ENCODE measurements at regions not wholly inside any gene's neighbourhood (a gene's known extent, or its start where the extent isn't known, plus 50 kb on each side); places are given as distances from the start of the nearest gene placed in this dataset.

GRCh38 chr4:29553846-29554245 lies 1166.3 kb upstream of the PCDH7 start:
- no peak for FAIRE-seq
- no peaks in the 10 kb centered on the region for H3K4me1 ChIP-seq (ENCODE audit: control insufficient read depth in 2 of 3, insufficient read depth in 2 of 3, low read depth in 1 of 3, low read length in 3 of 3)
- DNase-seq: peak in 1 of 5 donors; percentile 7
- no peaks in the 10 kb centered on the region for H3K27me3 ChIP-seq (ENCODE audit: control insufficient read depth, insufficient read depth, low read length)
- TF ChIP-seq CTCF (IDR thresholded peaks at IDR 0.05; ENCODE audit: borderline replicate concordance, extremely low read depth, insufficient read depth): no peak
- no peaks in the 10 kb centered on the region for H3K36me3 ChIP-seq (ENCODE audit: control insufficient read depth in 2 of 3, insufficient read depth in 3 of 3, low read length in 3 of 3)
- no peak overlapping the region for H3K4me3 ChIP-seq (ENCODE audit: low read length in 3 of 3)
- intact Hi-C loops (cut with DNase I): no loop called here
- no peak overlapping the region for H3K27ac ChIP-seq (ENCODE audit: low read depth in 2 of 2, low read length in 2 of 2)
- no peak overlapping the region for H3K9ac ChIP-seq (ENCODE audit: low read length in 3 of 3)
- no peaks in the 10 kb centered on the region for H3K9me3 ChIP-seq (ENCODE audit: control insufficient read depth in 2 of 3, insufficient read depth in 1 of 3, low read length in 3 of 3)

GRCh38 chr4:29558789-29559188 lies 1161.4 kb upstream of the PCDH7 start:
- Histone ChIP-seq H3K27ac (ENCODE audit: low read depth in 2 of 2, low read length in 2 of 2) (no peak overlapping the region), H3K9me3 (ENCODE audit: control insufficient read depth in 2 of 3, insufficient read depth in 1 of 3, low read length in 3 of 3) (no peaks in the 10 kb centered on the region), H3K9ac (ENCODE audit: low read length in 3 of 3) (no peak overlapping the region), H3K4me1 (ENCODE audit: control insufficient read depth in 2 of 3, insufficient read depth in 2 of 3, low read depth in 1 of 3, low read length in 3 of 3) (no peaks in the 10 kb centered on the region), H3K4me3 (ENCODE audit: low read length in 3 of 3) (no peak overlapping the region), H3K36me3 (ENCODE audit: control insufficient read depth in 2 of 3, insufficient read depth in 3 of 3, low read length in 3 of 3) (no peaks in the 10 kb centered on the region), H3K27me3 (ENCODE audit: control insufficient read depth, insufficient read depth, low read length) (no peaks in the 10 kb centered on the region)
- intact Hi-C loops (cut with DNase I): no loop called here
- no peak for TF ChIP-seq CTCF (IDR thresholded peaks at IDR 0.05; ENCODE audit: borderline replicate concordance, extremely low read depth, insufficient read depth)
- no peak for DNase-seq
- no peak for FAIRE-seq

GRCh38 chr4:29559286-29559685 lies 1160.9 kb upstream of the PCDH7 start:
- H3K9ac ChIP-seq (ENCODE audit: low read length in 3 of 3): no peak overlapping the region
- no peak overlapping the region for H3K27ac ChIP-seq (ENCODE audit: low read depth in 2 of 2, low read length in 2 of 2)
- H3K4me3 ChIP-seq (ENCODE audit: low read length in 3 of 3): no peak overlapping the region
- no peaks in the 10 kb centered on the region for H3K9me3 ChIP-seq (ENCODE audit: control insufficient read depth in 2 of 3, insufficient read depth in 1 of 3, low read length in 3 of 3)
- no peaks in the 10 kb centered on the region for H3K4me1 ChIP-seq (ENCODE audit: control insufficient read depth in 2 of 3, insufficient read depth in 2 of 3, low read depth in 1 of 3, low read length in 3 of 3)
- no peaks in the 10 kb centered on the region for H3K36me3 ChIP-seq (ENCODE audit: control insufficient read depth in 2 of 3, insufficient read depth in 3 of 3, low read length in 3 of 3)
- intact Hi-C loops (cut with DNase I): no loop called here
- TF ChIP-seq CTCF (IDR thresholded peaks at IDR 0.05; ENCODE audit: borderline replicate concordance, extremely low read depth, insufficient read depth): no peak
- H3K27me3 ChIP-seq (ENCODE audit: control insufficient read depth, insufficient read depth, low read length): no peaks in the 10 kb centered on the region
- no peak for FAIRE-seq
- peak in 2 of 5 donors; percentile 50 for DNase-seq

- Histone ChIP-seq H3K4me1 (ENCODE audit: control insufficient read depth in 2 of 3, insufficient read depth in 2 of 3, low read depth in 1 of 3, low read length in 3 of 3) (no peaks in the 10 kb centered on the region), H3K9ac (ENCODE audit: low read length in 3 of 3) (no peak overlapping the region), H3K4me3 (ENCODE audit: low read length in 3 of 3) (no peak overlapping the region), H3K27me3 (ENCODE audit: control insufficient read depth, insufficient read depth, low read length) (no peaks in the 10 kb centered on the region), H3K36me3 (ENCODE audit: control insufficient read depth in 2 of 3, insufficient read depth in 3 of 3, low read length in 3 of 3) (no peaks in the 10 kb centered on the region), H3K27ac (ENCODE audit: low read depth in 2 of 2, low read length in 2 of 2) (no peak overlapping the region), H3K9me3 (ENCODE audit: control insufficient read depth in 2 of 3, insufficient read depth in 1 of 3, low read length in 3 of 3) (no peaks in the 10 kb centered on the region)
- DNase-seq (peak in 2 of 5 donors; percentile 22 to 56), FAIRE-seq (no peak)
- TF ChIP-seq CTCF (IDR thresholded peaks at IDR 0.05; ENCODE audit: borderline replicate concordance, extremely low read depth, insufficient read depth): no peak
- intact Hi-C loops (cut with DNase I): no loop called here
These were observed 1159.7 kb upstream of the PCDH7 start for GRCh38 chr4:29560452-29560851.
